Esophagus muscularis mucosa (tissue), 3 donors: ENCODE measurements at regions not wholly inside any gene's neighbourhood (a gene's known extent, or its start where the extent isn't known, plus 50 kb on each side); places are given as distances from the start of the nearest gene placed in this dataset.

Source experiments
- POLR2A ChIP-seq: fragments of 450-650 bp; IDR thresholded peaks from one replicate; pipeline ENCODE4 v1.6.1; 2017; ENCODE audit warnings: antibody characterized with exemption, moderate library complexity, mild to moderate bottlenecking, low read depth
- POLR2AphosphoS5 ChIP-seq, 2 donors: sonication (generic); formaldehyde crosslinking; IDR thresholded peaks; one replicate each; pipeline ENCODE4 v1.6.1; 2017; ENCODE audit warnings: antibody characterized with exemption in 2 of 2
- TF ChIP-seq, protein P1 (sequence below), 3 experiments: fragments of 200-600 bp in 2 of 3; fragments of 450-650 bp in 1 of 3; sonication (generic) in 2 of 3; IDR thresholded peaks; one replicate each; pipeline ENCODE4 v1.5.1; 2017 to 2019; ENCODE audit warnings: antibody characterized with exemption in 3 of 3, mild to moderate bottlenecking in 2 of 3, moderate library complexity in 1 of 3

DNA sequence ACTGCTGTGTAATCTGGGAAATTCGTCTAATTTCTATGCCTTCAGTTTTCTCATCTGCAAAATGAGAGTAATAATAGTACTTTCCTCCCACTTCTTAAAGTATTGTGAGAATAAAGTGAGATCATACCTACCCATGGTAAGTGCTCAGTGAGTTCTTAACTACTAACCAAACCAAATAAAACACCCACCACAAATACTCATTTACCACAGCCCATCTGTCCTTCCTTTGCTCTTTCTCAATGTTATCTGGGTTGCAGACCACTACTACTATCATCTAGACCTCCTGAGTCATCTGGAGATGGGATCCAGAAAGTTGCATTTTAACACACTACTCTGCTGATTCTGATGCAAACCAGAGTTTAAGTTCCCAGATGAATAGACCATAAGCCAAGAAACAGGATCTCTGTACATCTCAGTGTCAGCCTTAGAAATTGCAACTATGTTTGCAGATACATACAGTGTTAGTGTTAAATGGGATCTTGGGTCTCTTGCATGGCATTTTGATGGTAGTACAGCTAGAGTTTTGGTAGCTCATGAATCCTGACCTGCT is 105.4 kb upstream of the ATP10B start:
- TF ChIP-seq, protein P1, sequence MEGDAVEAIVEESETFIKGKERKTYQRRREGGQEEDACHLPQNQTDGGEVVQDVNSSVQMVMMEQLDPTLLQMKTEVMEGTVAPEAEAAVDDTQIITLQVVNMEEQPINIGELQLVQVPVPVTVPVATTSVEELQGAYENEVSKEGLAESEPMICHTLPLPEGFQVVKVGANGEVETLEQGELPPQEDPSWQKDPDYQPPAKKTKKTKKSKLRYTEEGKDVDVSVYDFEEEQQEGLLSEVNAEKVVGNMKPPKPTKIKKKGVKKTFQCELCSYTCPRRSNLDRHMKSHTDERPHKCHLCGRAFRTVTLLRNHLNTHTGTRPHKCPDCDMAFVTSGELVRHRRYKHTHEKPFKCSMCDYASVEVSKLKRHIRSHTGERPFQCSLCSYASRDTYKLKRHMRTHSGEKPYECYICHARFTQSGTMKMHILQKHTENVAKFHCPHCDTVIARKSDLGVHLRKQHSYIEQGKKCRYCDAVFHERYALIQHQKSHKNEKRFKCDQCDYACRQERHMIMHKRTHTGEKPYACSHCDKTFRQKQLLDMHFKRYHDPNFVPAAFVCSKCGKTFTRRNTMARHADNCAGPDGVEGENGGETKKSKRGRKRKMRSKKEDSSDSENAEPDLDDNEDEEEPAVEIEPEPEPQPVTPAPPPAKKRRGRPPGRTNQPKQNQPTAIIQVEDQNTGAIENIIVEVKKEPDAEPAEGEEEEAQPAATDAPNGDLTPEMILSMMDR (IDR thresholded peaks at IDR 0.05) = no peak
- no peak for TF ChIP-seq POLR2A
- TF ChIP-seq POLR2AphosphoS5 (IDR thresholded peaks at IDR 0.05) = no peak
